PFSK-1 (cell line): ENCODE measurements at regions not wholly inside any gene's neighbourhood (a gene's known extent, or its start where the extent isn't known, plus 50 kb on each side); places are given as distances from the start of the nearest gene placed in this dataset.

ENCODE experiments used
- FOXP2 ChIP-seq: optimal IDR thresholded peaks from 2 replicates; pipeline ENCODE3; 2011; ENCODE audit warnings: borderline replicate concordance, control low read depth, inconsistent platforms; ENCODE audit not compliant: insufficient read depth; ENCODE audit errors: extremely low read length, extremely low read depth
- POLR2AphosphoS5 ChIP-seq: IDR thresholded peaks from 2 replicates; pipeline ENCODE4 v1.6.1; 2012; ENCODE audit warnings: low read depth, mild to moderate bottlenecking, control low read depth, low read length, moderate library complexity
- REST ChIP-seq, 2 experiments: IDR thresholded peaks; 2 replicates each; pipeline versions ENCODE4 v1.6.1 to v1.8.0; 2011 to 2012; ENCODE audit warnings: low read depth in 2 of 2, low read length in 2 of 2, control low read depth in 1 of 2, inconsistent platforms in 1 of 2, mild to moderate bottlenecking in 1 of 2, moderate library complexity in 1 of 2; ENCODE audit not compliant: insufficient read depth in 1 of 2
- SIN3A ChIP-seq: IDR thresholded peaks from 2 replicates; pipeline ENCODE4 v1.6.1; 2012; ENCODE audit warnings: mild to moderate bottlenecking, low read length, moderate library complexity, borderline replicate concordance; ENCODE audit not compliant: insufficient read depth
- TAF1 ChIP-seq: IDR thresholded peaks from 2 replicates; pipeline ENCODE4 v1.6.1; 2012; ENCODE audit warnings: low read length, control low read depth, borderline replicate concordance; ENCODE audit not compliant: insufficient read depth

- TF ChIP-seq REST (IDR thresholded peaks at IDR 0.05; ENCODE audit: insufficient read depth in 1 of 2, low read depth in 2 of 2, low read length in 2 of 2) (no peak), FOXP2 (no peak), SIN3A (no peak), POLR2AphosphoS5 (no peak), TAF1 (no peak)
Measured at GRCh38 chr7:114364151-114364550, 50.5 kb upstream of the FOXP2 start.

DNA sequence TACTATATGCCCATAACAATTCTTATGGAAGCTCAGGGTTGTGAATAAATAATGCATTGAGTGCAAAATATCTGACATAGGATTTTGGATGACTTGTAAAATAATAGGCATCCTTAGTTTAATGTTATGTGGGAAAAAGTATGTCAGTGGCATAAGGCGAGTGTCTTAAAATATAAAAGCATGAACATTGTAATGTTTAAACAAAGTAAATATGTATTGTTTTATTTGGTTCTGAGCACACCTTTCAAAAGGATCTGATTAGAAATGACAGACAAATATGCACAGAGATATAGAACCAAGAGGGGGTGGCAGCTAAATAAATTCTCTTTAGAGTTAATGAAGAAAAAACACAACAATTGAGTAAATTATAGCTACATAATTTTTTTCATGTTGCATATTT is 51.3 kb upstream of the FOXP2 start:
- TF ChIP-seq FOXP2 (no peak), SIN3A (no peak), POLR2AphosphoS5 (no peak), REST (IDR thresholded peaks at IDR 0.05; ENCODE audit: insufficient read depth in 1 of 2, low read depth in 2 of 2, low read length in 2 of 2) (no peak), TAF1 (no peak)

GRCh38 chr7:114358911-114359310 is 55.7 kb upstream of the FOXP2 start:
- TF ChIP-seq FOXP2 (no peak), TAF1 (no peak), REST (IDR thresholded peaks at IDR 0.05; ENCODE audit: insufficient read depth in 1 of 2, low read depth in 2 of 2, low read length in 2 of 2) (no peak), SIN3A (no peak), POLR2AphosphoS5 (no peak)

- TF ChIP-seq POLR2AphosphoS5 (no peak), REST (IDR thresholded peaks at IDR 0.05; ENCODE audit: insufficient read depth in 1 of 2, low read depth in 2 of 2, low read length in 2 of 2) (no peak), SIN3A (no peak), FOXP2 (no peak), TAF1 (no peak)
Measured at GRCh38 chr7:114356133-114356532, 58.5 kb upstream of the FOXP2 start.

GRCh38 chr7:114354306-114354705 is 60.3 kb upstream of the FOXP2 start:
- TF ChIP-seq TAF1, result no peak
- TF ChIP-seq POLR2AphosphoS5, result no peak
- no peak for TF ChIP-seq SIN3A
- no peak for TF ChIP-seq REST (IDR thresholded peaks at IDR 0.05; ENCODE audit: insufficient read depth in 1 of 2, low read depth in 2 of 2, low read length in 2 of 2)
- no peak for TF ChIP-seq FOXP2
